ENCODE measurements at regions not wholly inside any gene's neighbourhood (a gene's known extent, or its start where the extent isn't known, plus 50 kb on each side); places are given as distances from the start of the nearest gene placed in this dataset.

DNA sequence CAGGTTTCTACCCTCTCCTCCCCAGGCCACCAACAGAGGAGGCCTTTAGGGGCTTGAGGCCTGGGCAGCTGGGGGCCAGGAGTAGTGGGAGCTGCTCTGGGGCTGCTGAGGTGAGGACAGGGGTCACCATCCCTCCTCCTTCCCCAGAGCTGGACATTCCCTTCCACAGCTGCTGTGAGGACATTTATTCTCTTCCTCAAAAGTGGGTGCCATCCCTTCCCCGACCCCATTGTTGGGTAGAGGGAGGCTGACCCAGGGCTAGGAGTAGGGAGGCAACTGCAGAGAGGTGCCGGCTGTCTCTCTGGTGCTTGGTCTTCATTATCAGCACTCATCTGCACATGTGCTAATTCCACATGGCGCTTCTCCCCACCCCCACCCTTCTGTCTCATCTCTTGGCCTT lies 113.9 kb upstream of the FBXL7 start:
- TF ChIP-seq, protein P1, sequence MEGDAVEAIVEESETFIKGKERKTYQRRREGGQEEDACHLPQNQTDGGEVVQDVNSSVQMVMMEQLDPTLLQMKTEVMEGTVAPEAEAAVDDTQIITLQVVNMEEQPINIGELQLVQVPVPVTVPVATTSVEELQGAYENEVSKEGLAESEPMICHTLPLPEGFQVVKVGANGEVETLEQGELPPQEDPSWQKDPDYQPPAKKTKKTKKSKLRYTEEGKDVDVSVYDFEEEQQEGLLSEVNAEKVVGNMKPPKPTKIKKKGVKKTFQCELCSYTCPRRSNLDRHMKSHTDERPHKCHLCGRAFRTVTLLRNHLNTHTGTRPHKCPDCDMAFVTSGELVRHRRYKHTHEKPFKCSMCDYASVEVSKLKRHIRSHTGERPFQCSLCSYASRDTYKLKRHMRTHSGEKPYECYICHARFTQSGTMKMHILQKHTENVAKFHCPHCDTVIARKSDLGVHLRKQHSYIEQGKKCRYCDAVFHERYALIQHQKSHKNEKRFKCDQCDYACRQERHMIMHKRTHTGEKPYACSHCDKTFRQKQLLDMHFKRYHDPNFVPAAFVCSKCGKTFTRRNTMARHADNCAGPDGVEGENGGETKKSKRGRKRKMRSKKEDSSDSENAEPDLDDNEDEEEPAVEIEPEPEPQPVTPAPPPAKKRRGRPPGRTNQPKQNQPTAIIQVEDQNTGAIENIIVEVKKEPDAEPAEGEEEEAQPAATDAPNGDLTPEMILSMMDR (IDR thresholded peaks at IDR 0.05; ENCODE audit: extremely low read depth in 1 of 2, insufficient read depth in 1 of 2, low read depth in 1 of 2, low read length in 2 of 2): no peak
- TF ChIP-seq, protein P2, sequence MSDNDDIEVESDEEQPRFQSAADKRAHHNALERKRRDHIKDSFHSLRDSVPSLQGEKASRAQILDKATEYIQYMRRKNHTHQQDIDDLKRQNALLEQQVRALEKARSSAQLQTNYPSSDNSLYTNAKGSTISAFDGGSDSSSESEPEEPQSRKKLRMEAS (IDR thresholded peaks at IDR 0.05; ENCODE audit: insufficient read depth, insufficient read length): no peak

All from endothelial cell of umbilical vein (primary cell).